ENCODE measurements at regions not wholly inside any gene's neighbourhood (a gene's known extent, or its start where the extent isn't known, plus 50 kb on each side); places are given as distances from the start of the nearest gene placed in this dataset.

DNA sequence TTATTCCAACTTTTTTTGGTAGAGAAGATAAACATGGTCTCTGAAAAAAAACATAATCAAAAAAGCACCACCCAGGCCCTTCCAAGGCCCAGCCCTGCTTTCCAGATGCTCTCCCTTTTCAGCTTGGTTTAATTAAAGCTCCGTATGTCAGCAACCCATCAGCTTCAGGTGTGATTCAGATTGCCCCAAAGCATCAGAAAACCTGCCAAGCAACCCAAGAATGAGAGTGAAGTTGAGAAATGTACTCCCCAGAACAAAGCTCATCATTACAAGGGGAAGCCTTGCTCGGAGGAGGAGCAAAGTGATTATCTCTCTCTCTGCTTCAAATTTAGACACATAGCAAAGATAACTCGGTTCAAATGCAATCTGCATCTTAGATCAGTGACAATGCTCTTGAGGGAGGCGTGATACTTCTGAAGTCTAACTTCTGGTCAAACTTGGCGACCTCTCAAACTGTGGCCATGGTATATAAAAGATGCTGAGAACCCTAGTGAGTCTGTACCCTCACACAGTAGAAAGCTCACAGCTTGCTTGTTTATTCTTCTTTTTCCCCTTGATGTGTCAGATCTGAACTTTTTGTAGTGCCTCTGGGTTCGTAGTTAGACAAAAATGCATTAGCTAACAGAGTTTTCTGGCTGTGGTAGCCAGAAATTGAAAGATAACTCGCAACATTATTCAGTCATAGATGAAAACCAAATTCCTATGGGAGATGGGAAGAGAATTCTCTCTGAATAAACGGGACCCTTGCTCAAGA, 63.3 kb upstream of the ZC3H11B start:
- TF ChIP-seq, protein P1, sequence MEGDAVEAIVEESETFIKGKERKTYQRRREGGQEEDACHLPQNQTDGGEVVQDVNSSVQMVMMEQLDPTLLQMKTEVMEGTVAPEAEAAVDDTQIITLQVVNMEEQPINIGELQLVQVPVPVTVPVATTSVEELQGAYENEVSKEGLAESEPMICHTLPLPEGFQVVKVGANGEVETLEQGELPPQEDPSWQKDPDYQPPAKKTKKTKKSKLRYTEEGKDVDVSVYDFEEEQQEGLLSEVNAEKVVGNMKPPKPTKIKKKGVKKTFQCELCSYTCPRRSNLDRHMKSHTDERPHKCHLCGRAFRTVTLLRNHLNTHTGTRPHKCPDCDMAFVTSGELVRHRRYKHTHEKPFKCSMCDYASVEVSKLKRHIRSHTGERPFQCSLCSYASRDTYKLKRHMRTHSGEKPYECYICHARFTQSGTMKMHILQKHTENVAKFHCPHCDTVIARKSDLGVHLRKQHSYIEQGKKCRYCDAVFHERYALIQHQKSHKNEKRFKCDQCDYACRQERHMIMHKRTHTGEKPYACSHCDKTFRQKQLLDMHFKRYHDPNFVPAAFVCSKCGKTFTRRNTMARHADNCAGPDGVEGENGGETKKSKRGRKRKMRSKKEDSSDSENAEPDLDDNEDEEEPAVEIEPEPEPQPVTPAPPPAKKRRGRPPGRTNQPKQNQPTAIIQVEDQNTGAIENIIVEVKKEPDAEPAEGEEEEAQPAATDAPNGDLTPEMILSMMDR (IDR thresholded peaks at IDR 0.05; ENCODE audit: control insufficient read depth, insufficient read depth, low read depth, low read length, missing control alignments): no peak
- no peak for DNase-seq (ENCODE audit: low read depth)
- no peak overlapping the region for H3K4me3 ChIP-seq (ENCODE audit: control insufficient read depth, low read depth, low read length)

DNA sequence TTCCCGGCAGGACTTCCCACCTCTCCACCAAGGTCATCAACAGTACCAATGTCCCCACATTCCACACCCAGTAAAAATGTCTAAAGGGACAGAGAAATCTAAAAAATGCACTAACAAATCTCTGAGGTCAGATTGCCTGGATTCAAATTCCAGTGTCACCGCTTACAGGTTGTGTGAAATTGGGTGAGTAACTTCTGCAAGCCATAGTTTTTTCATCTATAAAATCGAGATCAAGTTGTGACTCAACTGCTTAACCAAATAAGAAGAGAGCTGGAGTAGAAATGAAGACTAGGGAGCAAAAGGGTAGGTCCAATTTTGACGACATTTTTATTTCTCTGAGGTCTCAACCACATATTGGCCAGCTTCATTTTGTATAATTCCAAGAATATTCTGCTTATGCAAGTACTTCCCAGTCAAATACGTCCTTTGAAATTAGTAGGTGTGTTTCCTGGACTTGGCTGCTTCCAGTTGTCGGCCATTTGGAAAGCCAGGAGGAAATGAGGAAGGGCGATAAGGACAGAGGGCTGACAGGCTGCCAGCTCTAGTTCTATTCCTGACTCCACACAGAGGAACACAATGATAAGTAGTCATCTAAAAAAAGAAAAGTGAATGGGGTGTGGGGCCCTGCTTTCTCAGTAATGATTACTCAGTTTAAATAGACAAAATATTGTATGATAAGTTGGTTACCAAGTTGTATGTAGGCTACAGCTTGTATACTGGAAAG, 57.7 kb upstream of the ZC3H11B start:
- DNase-seq (ENCODE audit: low read depth): no peak
- TF ChIP-seq, protein P1 (IDR thresholded peaks at IDR 0.05; ENCODE audit: control insufficient read depth, insufficient read depth, low read depth, low read length, missing control alignments): no peak
- H3K4me3 ChIP-seq (ENCODE audit: control insufficient read depth, low read depth, low read length): no peak overlapping the region

DNA sequence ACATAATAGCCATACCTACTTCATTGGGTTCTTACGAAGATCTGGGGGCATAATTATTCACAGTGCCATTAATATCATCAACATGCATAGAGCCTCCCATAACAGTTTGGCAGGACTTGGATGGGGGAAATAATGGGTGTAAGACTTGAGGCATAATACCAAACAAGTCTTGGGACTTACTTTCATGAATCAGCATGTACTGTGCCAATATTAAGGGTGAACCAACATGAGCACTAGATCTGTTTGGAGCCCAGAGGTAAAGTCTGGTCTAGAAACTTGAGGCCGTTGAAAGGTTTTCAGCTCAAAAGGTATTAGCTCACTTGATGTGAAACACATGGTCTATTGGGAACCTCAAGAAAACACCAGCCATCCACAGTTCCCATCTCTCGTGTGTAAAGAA, 56.7 kb upstream of the ZC3H11B start:
- no peak overlapping the region for H3K4me3 ChIP-seq (ENCODE audit: control insufficient read depth, low read depth, low read length)
- DNase-seq (ENCODE audit: low read depth): no peak
- TF ChIP-seq, protein P1 (IDR thresholded peaks at IDR 0.05; ENCODE audit: control insufficient read depth, insufficient read depth, low read depth, low read length, missing control alignments): no peak

DNA sequence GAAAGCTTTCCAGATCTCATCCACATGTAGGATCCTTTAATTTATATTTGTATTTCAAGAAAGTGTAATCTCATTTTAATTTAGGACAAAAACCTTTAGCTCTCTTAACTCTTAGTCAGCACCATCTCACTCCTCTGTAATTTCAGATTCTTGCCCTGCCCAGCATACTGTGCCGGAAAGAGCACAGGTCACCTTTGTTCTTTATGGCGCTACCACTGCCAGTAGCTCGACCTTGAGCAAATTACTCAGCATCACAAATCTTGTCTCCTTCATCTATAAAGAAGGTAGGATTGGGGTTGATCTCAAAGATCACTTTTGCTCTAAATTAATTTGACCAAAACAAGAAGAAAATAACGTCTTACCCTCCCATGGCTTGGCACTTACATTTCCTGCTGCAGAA, 56.1 kb upstream of the ZC3H11B start:
- TF ChIP-seq, protein P1 (IDR thresholded peaks at IDR 0.05; ENCODE audit: control insufficient read depth, insufficient read depth, low read depth, low read length, missing control alignments): no peak
- no peak overlapping the region for H3K4me3 ChIP-seq (ENCODE audit: control insufficient read depth, low read depth, low read length)
- no peak for DNase-seq (ENCODE audit: low read depth)

DNA sequence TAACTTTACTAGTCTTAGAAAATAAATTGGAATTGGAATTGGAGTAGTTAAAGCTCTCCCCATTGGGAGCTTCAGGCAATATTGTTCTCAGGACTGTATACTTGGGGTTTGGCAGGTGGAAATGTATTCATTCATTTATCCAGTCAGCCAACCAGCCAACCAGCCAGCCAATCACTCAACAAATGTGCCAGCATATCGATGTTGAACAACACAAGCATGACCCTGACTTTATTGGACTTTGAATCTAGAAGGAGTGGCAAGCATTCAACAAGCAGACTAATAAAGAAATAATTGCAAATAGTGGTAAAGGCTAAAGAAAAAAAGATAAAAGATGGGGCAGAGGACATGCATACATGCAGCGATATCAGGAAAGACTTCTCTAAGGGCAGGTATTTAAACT, 55.5 kb upstream of the ZC3H11B start:
- TF ChIP-seq, protein P1 (IDR thresholded peaks at IDR 0.05; ENCODE audit: control insufficient read depth, insufficient read depth, low read depth, low read length, missing control alignments): no peak
- no peak for DNase-seq (ENCODE audit: low read depth)
- no peak overlapping the region for H3K4me3 ChIP-seq (ENCODE audit: control insufficient read depth, low read depth, low read length)

DNA sequence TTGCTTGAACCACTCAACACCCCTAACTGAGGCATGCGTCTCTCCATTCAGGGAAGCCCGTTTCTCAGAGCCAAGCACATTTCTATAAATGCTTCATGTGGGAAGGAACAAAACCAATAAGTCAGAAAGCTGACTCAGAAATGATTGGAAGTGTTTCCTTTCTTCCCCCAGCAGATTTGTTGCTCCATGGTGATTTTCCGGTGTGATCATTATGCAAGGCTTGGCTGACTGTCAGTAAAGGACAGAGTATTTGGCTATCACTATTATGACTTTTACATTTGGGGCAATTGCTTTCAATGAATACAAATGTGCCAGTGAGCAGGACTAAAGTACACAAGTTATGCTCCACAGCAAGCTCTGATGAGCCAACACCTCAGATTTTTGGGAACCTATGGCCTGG, 53.3 kb upstream of the ZC3H11B start:
- no peak overlapping the region for H3K4me3 ChIP-seq (ENCODE audit: control insufficient read depth, low read depth, low read length)
- TF ChIP-seq, protein P1 (IDR thresholded peaks at IDR 0.05; ENCODE audit: control insufficient read depth, insufficient read depth, low read depth, low read length, missing control alignments): no peak
- no peak for DNase-seq (ENCODE audit: low read depth)

All from AG09309 (cell line).